Umbilical cord (tissue), 1 donor: ENCODE measurements at regions not wholly inside any gene's neighbourhood (a gene's known extent, or its start where the extent isn't known, plus 50 kb on each side); places are given as distances from the start of the nearest gene placed in this dataset.
"Not testable (repeated sequence)": the region's sequence is repeated elsewhere in the genome, so short reads cannot be mapped to it uniquely, and the experiment has no call there.

ENCODE experiments used
- DNase-seq: peaks from one replicate; pipeline ENCODE4 v3.0.0-alpha.2; 2015; ENCODE audit warnings: low spot score

GRCh38 chr11:34794696-34795095, 121.5 kb downstream of the APIP start:
- DNase-seq: no peak

DNA sequence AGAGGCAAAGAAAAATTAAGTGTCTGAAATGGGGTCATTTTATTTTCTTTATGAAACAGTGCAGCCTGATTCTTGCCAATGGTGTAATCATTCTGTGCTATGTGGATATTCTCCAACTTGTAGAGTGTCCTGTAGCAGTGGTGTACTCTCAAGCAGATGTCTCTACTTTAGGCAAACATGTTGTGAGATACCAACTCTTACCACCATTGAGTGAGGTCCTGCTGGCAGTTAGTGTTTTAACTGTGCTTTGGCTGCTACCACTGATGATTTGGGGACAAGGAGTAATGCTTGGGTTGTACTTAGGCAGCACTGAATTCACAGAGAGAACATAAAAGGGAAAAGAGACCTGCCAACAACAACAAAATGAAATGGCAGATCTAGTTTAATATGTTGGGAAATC, 122.5 kb downstream of the APIP start:
- DNase-seq: no peak

DNA sequence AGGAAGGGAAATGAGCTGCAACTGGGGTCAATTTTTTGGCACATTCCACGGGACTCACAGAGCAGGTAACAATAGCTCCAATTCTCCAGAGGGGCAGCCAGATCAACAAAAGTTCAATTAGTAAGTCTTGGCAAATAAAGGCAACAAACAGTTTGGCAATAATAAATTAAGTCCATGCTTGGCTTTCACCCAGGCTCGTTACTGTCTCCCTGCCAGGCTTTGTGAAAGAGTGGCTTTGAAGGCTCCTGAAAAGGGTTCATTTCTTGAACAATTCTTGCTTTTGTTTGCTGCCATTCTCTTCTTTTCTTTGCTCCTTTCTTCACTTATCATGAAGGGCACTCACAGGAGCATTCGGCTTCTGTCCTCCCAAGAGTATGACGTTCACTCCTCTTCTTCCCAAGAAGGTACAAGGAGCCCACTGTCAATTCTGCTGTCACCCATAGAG, 123.3 kb downstream of the APIP start:
- DNase-seq: no peak

DNA sequence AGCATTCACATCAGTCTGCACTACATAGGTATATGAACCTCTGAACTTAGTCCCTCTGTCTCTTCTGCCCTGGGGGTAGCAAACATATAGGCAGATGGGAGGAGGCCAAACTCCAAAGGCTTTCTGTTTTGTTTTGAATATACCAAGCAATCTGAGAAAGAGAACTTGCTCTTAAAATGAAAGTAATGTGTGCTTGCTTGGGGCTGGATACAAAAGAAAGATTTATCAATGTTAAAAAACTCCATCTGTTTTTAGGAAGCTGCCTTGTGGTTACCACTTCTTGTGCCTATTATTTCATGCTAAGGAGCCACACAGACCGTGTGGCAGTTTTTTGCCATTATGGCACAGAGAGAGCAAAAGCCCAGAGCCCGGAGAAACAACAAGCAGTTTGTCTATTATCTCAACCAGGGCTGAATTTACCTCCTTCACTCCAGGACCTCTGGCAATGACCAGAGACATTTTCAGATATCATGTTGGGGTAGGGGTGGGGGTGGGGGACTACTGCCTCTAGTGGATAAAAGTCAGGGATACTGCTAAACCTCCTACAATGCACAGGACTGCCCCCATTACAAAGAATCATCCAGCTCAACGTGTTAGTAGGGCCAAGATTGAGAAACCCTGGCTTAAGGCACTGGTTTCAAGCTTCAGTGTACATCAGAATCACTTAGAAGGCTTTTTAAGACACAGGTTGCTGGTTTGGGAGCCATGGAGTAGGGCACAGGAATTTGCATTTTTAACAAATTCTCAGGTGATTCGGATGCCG, 124.2 kb downstream of the APIP start:
- no peak for DNase-seq

DNA sequence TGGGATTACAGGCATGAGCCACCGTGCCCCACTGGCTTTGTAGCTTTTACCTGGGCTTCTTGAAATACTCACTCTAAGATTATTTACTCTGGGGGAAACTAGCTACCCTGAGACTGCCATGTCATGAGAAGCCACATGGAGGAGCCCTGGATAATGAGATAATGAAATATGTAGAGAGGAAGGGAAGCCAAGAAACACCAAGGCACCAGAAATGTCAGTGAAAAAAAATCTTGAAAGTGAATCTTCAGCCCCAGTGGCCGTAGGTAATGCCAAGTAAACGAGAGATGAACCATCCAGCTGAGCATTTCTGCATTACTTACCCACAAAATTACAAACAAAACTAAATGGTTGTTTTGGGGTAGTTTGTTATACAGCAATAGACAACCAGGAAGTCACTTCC, 125.6 kb downstream of the APIP start:
- no peak for DNase-seq

GRCh38 chr11:34789196-34789834, 126.9 kb downstream of the APIP start:
- no peak for DNase-seq

GRCh38 chr11:34788642-34789041, 127.5 kb downstream of the APIP start:
- DNase-seq: no peak

- DNase-seq: no peak
Observed at GRCh38 chr11:34787895-34788294, 128.3 kb downstream of the APIP start.

DNA sequence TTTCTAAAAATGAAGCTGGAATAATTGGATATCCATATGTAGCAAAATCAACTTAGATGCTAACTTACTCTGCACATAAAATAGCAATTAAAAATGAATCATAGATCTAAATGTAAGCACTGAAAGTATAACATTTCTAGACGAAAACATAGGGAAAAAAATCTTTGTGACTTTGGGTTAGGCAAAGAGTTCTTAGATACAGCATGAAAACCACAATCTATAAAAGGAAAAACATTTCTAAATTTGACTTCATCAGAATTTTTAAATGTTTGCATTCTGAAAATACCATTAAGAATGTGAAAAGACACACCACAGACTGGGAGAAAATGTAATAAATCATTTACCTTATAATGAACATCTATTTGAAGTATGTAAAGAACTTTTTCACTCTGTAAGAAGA, 128.8 kb downstream of the APIP start:
- DNase-seq: no peak

- DNase-seq: no peak
Observed at GRCh38 chr11:34784318-34784841, 131.8 kb downstream of the APIP start.

- no peak for DNase-seq
Observed at GRCh38 chr11:34783816-34784317, 132.3 kb downstream of the APIP start.

DNA sequence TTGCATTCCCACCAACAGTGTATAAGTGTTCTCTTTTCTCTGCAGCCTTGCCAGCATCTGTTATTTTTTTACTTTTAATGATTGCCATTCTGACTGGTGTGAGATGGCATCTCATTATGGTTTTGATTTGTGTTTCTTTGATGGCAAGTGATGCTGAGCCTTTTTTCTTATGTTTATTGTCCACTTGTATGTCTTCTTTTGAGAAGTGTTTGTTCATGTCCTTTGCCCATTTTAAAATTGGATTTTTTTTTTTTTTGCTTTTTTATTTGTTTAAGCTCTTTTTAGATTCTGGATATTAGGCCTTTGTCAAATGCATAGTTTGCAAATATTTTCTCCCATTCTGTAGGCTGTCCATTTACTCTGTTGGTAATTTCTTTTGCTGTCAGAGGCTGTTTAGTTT, 134.4 kb downstream of the APIP start:
- DNase-seq: not testable (repeated sequence)

- DNase-seq: no peak
Observed at GRCh38 chr11:34775417-34775888, 140.7 kb downstream of the APIP start.

DNA sequence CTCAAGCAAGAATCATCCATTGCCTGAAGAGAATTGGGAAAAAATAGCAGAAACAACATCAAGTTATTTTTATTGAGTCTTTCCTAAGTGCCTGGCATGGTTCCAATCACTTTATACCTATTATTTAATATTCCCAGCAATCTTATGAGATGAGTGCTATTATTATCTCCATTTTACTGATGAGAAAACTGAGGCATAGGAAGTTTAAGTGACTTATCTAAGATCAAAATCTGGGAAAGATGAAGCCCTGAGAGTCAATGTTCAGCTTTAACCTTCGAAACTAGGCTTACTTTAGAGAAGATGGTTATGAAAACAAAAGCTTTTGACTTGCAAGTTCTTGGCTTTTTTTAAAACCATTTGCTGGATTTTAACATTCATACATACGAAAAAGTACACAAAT, 141.6 kb downstream of the APIP start:
- DNase-seq: no peak

DNA sequence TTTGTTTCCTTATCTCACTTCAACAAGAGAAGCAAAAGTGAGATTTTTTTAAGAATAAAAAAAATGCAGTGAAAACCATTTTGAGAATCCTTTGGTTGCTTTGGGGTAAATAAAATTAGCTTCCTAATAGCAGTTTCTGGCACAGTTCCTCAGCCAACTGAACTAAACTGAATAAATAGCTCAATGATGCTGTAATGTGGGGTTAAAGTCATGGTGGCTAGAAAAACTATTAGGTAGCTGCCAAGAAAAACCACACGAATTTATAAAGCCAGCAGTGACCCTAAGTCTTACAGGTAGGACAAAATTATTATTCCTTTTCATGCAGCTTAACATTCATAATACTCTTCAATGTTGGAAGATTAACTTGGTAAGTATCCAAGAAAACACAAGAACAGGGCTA, 142.4 kb downstream of the APIP start:
- no peak for DNase-seq

GRCh38 chr11:34773211-34773610, 143.0 kb downstream of the APIP start:
- DNase-seq: no peak

DNA sequence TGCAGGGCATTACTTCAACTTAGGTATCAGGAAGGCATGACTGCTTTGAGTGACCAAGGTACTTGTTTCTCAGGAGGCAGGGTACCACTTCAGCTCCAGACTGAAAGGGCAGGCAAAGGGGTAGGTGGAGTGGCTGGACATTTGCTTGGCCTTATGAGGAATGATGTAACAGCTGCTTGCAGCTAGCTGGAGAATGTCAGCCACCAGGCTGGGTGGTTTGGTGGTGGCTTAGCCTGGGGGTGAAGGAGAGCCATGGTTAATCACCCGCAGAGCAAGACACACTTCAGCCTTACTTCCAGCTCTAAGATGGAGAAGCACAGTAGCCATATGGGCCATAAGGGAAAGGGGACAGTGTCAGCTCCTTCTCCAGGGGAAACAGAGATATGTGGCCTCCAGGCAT, 146.1 kb downstream of the APIP start:
- DNase-seq: no peak

- no peak for DNase-seq
Observed at GRCh38 chr11:34769224-34769623, 147.0 kb downstream of the APIP start.

GRCh38 chr11:34762625-34763024, 141.7 kb downstream of the EHF start:
- DNase-seq: not testable (repeated sequence)

DNA sequence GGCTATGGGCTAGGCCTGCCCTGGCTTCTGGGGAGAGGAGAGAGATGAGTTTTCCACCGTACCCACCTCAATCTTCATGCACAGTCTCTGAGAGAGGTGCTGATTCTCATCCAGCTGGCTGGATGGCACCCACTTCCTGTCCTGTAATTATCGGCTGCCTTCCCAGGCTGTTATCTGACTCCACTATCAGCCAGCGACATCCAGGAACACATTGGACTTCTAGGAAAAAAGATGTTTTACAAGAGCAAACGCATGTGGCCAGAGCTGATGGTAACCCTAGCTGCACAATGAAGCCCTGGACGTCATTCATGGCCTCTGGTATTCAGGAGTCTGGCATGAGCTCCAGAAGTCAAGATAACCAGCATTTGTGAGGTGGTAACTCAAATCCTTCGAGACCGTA, 137.4 kb downstream of the EHF start:
- peak; percentile 5 for DNase-seq

GRCh38 chr11:34757026-34757451, 136.1 kb downstream of the EHF start:
- no peak for DNase-seq

- DNase-seq: no peak
Observed at GRCh38 chr11:34756591-34756990, 135.7 kb downstream of the EHF start.

DNA sequence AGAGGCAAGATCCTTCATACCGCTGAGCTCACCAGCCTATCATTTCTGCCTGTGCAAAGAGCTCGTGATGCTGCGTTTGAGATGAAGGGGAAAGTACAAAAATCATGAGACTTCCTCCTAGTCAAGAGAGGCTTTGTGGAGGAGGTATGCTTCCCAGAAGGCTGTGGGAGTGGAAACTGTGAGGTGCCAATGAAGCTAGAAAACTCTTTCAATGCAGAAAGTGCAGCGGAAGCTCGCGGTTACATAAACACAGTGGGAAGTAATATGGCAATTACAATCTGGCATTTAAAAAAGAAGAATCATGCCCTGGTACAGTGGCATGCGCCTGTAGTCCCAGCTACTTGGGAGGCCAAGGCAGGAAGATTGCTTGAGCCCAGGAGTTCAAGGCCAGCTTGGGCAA, 134.8 kb downstream of the EHF start:
- no peak for DNase-seq
